ENCODE measurements at regions not wholly inside any gene's neighbourhood (a gene's known extent, or its start where the extent isn't known, plus 50 kb on each side); places are given as distances from the start of the nearest gene placed in this dataset.

DNA sequence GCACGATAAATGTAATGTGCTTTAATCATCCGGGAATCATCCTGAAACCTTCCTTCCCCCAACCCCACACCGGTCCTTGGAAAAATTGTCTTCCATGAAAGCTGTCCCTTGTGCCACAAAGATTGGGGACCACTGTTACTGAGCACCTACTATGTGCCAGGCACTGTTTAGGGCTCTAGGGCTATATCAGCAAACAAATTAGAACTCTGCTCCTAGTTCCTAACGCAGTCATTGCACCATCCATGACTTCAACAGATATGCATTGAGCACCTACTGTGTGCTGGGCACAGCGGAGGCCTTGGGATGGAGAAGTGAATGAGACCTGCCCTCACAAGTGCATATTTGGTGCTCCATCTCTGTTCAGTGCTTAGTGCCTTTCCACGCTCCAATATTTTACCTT is 50.3 kb upstream of the BLCAP start:
- H2AFZ ChIP-seq (ENCODE audit: low read length), result no peak overlapping the region
- no peak overlapping the region for H2BK15ac ChIP-seq (ENCODE audit: low read length)
- H2BK120ac ChIP-seq (replicated peaks; ENCODE audit: low read depth, low read length), result no peak overlapping the region
- H3K79me2 ChIP-seq (ENCODE audit: control insufficient read depth in 1 of 2, insufficient read depth in 2 of 2, low read length in 2 of 2), result no peaks in the 10 kb centered on the region
- H2BK12ac ChIP-seq (ENCODE audit: low read depth, low read length), result no peak overlapping the region
- no peaks in the 10 kb centered on the region for H3K23me2 ChIP-seq (ENCODE audit: low read depth, low read length)
- H3K23ac ChIP-seq (ENCODE audit: insufficient read length), result no peak overlapping the region
- H4K91ac ChIP-seq (replicated peaks; ENCODE audit: insufficient read length, low read length), result no peak overlapping the region
- H3K56ac ChIP-seq (replicated peaks; ENCODE audit: insufficient read length, low read depth, low read length), result no peak overlapping the region
- CTCF ChIA-PET (ENCODE audit: partially characterized antibody), result interaction anchor here (0.7 to 1.3 kb wide), 3 partner anchors 14 to 259 kb away, joined by 3 read pairs; no protein-coding TSS in a partner anchor
- FAIRE-seq (no peak), DNase-seq (ENCODE audit: low read depth in 1 of 2, low spot score in 2 of 2) (no peak)
- H3K9ac ChIP-seq (replicated peaks in 1 of 4; ENCODE audit: extremely low read depth in 1 of 4, low read depth in 3 of 4, low read length in 3 of 4), result no peak overlapping the region
- TF ChIP-seq EP300 (IDR thresholded peaks at IDR 0.05; ENCODE audit: borderline replicate concordance in 1 of 2, low read depth in 2 of 2, low read length in 2 of 2) (no peak), CTBP2 (IDR thresholded peaks at IDR 0.05; ENCODE audit: borderline replicate concordance, insufficient read depth, insufficient read length, low read length) (no peak), TAF1 (IDR thresholded peaks at IDR 0.05; ENCODE audit: low read depth, low read length) (no peak), NRF1 (IDR thresholded peaks at IDR 0.05; ENCODE audit: low read depth, low read length) (no peak), KDM1A (IDR thresholded peaks at IDR 0.05; ENCODE audit: borderline replicate concordance, low read length) (no peak), SIRT6 (IDR thresholded peaks at IDR 0.05; ENCODE audit: low read length) (no peak), TAF7 (optimal IDR thresholded peaks at IDR 0.05; ENCODE audit: borderline replicate concordance, low read depth, low read length) (no peak), HDAC6 (IDR thresholded peaks at IDR 0.05; ENCODE audit: low read depth, low read length) (no peak), JUND (IDR thresholded peaks at IDR 0.05; ENCODE audit: low read length) (no peak), FOSL1 (IDR thresholded peaks at IDR 0.05; ENCODE audit: insufficient read depth, low read depth, low read length) (no peak), CHD1 (IDR thresholded peaks at IDR 0.05; ENCODE audit: low read depth, low read length) (no peak), KDM4A (IDR thresholded peaks at IDR 0.05; ENCODE audit: low read depth, low read length, severe bottlenecking) (no peak), GABPA (IDR thresholded peaks at IDR 0.05; ENCODE audit: borderline replicate concordance, insufficient read depth, low read length) (no peak), SIX5 (IDR thresholded peaks at IDR 0.05; ENCODE audit: low read depth, low read length) (no peak)
- TF ChIP-seq, protein P1, sequence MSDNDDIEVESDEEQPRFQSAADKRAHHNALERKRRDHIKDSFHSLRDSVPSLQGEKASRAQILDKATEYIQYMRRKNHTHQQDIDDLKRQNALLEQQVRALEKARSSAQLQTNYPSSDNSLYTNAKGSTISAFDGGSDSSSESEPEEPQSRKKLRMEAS (IDR thresholded peaks at IDR 0.05), result no peak
- H4K20me1 ChIP-seq (replicated peaks in 1 of 2; ENCODE audit: control insufficient read depth in 1 of 2, insufficient read depth in 2 of 2, low read length in 2 of 2), result no peaks in the 10 kb centered on the region
- H3K4me2 ChIP-seq (ENCODE audit: insufficient read depth in 1 of 2, low read depth in 2 of 2, low read length in 2 of 2), result no peak overlapping the region
- H4K8ac ChIP-seq (ENCODE audit: extremely low read depth, insufficient read depth, low read length), result no peak overlapping the region
- H3K9me3 ChIP-seq (ENCODE audit: insufficient read depth in 2 of 2, low read depth in 1 of 2, low read length in 1 of 2), result no peaks in the 10 kb centered on the region
- no peak overlapping the region for H2BK5ac ChIP-seq (ENCODE audit: low read depth, low read length)
- no peak overlapping the region for H3K4ac ChIP-seq (replicated peaks; ENCODE audit: insufficient read length, low read depth, low read length)
- no peaks in the 10 kb centered on the region for H3K27me3 ChIP-seq (replicated peaks in 1 of 4; ENCODE audit: control insufficient read depth in 3 of 4, extremely low read depth in 1 of 4, insufficient read depth in 3 of 4, low read length in 3 of 4)
- no peaks in the 10 kb centered on the region for H3K79me1 ChIP-seq (ENCODE audit: low read depth, low read length)
- H3K27ac ChIP-seq (ENCODE audit: low read depth, low read length), result no peak overlapping the region
- H3K14ac ChIP-seq (ENCODE audit: insufficient read length), result no peak overlapping the region
- peaks cover 0 to 2% (median 0%) of the 10 kb centered on the region in 4 experiments; a peak in 1 of 7 replicates for H3K4me1 ChIP-seq (replicated peaks in 1 of 4; ENCODE audit: control insufficient read depth in 3 of 4, insufficient read depth in 4 of 4, low read length in 3 of 4)
- no peaks in the 10 kb centered on the region for H3K36me3 ChIP-seq (ENCODE audit: control insufficient read depth in 2 of 4, insufficient read depth in 4 of 4, low read length in 3 of 4)
- no peak overlapping the region for H2BK20ac ChIP-seq (ENCODE audit: low read length)
- no peak overlapping the region for H4K5ac ChIP-seq (ENCODE audit: insufficient read length, low read depth, low read length)
- 75% methylated on average over 6 of the region's 6 CpGs; no CpG with 5 or more reads in 1 of the 2 experiments for WGBS, 2 experiments (ENCODE audit: extremely low coverage in 1 of 2, insufficient coverage in 1 of 2, insufficient read length in 1 of 2, insufficient replicate concordance in 2 of 2, low coverage in 1 of 2, low lambda C conversion rate in 2 of 2, missing lambda C conversion rate in 1 of 2)
- H2AK5ac ChIP-seq (ENCODE audit: low read depth, low read length), result no peak overlapping the region
- POLR2A ChIA-PET (ENCODE audit: partially characterized antibody), result interaction anchor here (0.6 kb wide), 1 partner anchor 186 kb away, joined by 3 read pairs; no protein-coding TSS in a partner anchor
- H3K18ac ChIP-seq (ENCODE audit: extremely low read depth, low read length), result no peak overlapping the region
- no peak overlapping the region for H3K4me3 ChIP-seq (ENCODE audit: extremely low read depth in 1 of 4, insufficient read depth in 2 of 4, low read depth in 3 of 4, low read length in 4 of 4)

Measured in H1 (cell line).